Vagina (tissue), 2 donors: ENCODE measurements at regions not wholly inside any gene's neighbourhood (a gene's known extent, or its start where the extent isn't known, plus 50 kb on each side); places are given as distances from the start of the nearest gene placed in this dataset.

Experiments
- CTCF ChIP-seq, 3 experiments: fragments of 450-650 bp in 2 of 3; fragments of 200-600 bp in 1 of 3; sonication (generic) in 1 of 3; IDR thresholded peaks; one replicate each; pipeline ENCODE4 v1.5.1; 2017 to 2019; ENCODE audit warnings: antibody characterized with exemption in 3 of 3, mild to moderate bottlenecking in 2 of 3, moderate library complexity in 2 of 3
- POLR2A ChIP-seq, 2 donors: fragments of 450-650 bp; IDR thresholded peaks; one replicate each; pipeline ENCODE4 v1.6.1; 2017; ENCODE audit warnings: antibody characterized with exemption in 2 of 2, mild to moderate bottlenecking in 2 of 2, moderate library complexity in 2 of 2
- POLR2AphosphoS5 ChIP-seq, 2 donors: sonication (generic); formaldehyde crosslinking; IDR thresholded peaks; one replicate each; pipeline ENCODE4 v1.9.0; 2017; ENCODE audit warnings: antibody characterized with exemption in 2 of 2, mild to moderate bottlenecking in 2 of 2, low read depth in 1 of 2; ENCODE audit not compliant: insufficient read depth in 1 of 2

- TF ChIP-seq POLR2A (IDR thresholded peaks at IDR 0.05) = no peak
- TF ChIP-seq CTCF (IDR thresholded peaks at IDR 0.05) = no peak
- no peak for TF ChIP-seq POLR2AphosphoS5 (IDR thresholded peaks at IDR 0.05; ENCODE audit: insufficient read depth in 1 of 2, low read depth in 1 of 2)
Measured at GRCh38 chr5:103703617-103704016, 141.0 kb upstream of the NUDT12 start.
